GM21723 (cell line): ENCODE measurements at regions not wholly inside any gene's neighbourhood (a gene's known extent, or its start where the extent isn't known, plus 50 kb on each side); places are given as distances from the start of the nearest gene placed in this dataset.

Experiments
- ATAC-seq: cut with Tn5 transposase; IDR thresholded peaks from one replicate; pipeline ENCODE4 v1.9.1; 2021; ENCODE audit warnings: mild to moderate bottlenecking, moderate library complexity; ENCODE audit not compliant: unreplicated experiment

DNA sequence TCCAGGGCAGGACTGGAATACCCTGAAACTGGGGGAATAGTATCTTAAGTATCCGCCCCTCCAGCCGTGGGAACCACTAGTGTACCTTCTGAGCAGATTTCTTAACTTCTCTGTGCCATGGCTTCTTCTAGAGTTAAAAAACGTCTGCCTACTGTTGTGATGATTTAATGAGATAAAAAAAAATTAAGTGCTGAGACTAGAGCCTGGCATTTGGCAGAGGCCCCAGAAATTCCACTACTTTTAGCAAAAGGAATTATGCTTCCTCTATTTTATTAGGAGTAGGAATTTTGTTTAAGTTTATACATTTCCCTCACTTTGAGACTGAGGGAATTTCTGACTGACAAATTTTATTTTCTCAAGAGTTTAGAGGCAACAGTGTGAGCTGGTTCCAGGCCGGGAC, 371.2 kb upstream of the B3GAT1 start:
- no peak for ATAC-seq

DNA sequence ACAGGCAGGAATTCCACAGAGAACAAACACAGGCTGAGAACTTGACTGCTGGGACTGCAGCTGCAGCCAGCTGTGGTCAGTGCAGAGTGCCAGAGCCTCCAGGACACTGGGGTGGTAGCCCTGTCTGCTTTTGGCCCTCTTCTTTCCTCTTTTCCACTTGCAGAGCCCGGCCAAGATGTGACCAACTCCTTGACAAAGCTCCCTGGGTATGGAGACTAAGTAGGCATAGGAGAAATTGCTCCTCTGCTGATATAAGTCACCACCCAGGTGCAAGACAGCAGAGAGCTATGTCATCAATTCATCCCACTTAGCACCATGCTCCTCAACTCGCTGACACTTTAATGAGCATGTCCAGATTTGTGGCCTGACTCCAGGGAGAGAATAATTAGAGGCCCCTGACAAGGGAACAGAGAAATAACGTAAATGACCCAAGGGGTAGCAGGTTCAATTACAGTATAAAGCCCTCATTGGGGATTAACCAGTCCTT, 369.4 kb upstream of the B3GAT1 start:
- ATAC-seq = no peak

DNA sequence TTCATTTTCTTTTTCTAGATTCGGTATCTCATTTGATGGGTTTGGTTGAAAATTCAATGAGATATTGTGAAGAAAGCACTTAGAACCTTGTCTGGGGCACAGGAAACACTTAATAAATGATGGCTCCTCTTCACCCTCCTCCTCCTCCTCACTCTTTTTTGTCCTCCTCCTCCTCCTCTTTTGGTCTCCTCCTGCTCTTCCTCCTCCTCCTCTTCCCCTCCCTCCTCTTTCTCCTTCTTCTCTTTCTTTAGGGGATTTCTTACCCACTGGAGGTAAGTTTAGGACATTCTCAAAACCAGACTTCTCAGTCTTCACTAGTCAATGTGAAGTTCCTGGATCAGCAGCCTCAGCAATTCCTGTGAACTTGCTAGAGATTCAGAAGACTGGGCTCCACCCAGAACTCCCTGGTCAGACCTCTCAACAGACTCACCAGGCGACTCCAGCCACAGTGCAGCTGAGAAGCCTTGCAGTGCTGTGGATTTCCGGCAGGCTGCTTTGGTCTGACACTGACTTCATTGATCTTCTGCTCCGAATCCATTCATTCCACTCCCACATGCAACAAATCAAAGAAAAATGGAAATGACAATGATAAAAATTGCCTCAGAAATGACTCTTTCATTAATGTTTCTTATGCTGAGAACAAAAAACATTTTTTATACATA, 368.6 kb upstream of the B3GAT1 start:
- no peak for ATAC-seq

DNA sequence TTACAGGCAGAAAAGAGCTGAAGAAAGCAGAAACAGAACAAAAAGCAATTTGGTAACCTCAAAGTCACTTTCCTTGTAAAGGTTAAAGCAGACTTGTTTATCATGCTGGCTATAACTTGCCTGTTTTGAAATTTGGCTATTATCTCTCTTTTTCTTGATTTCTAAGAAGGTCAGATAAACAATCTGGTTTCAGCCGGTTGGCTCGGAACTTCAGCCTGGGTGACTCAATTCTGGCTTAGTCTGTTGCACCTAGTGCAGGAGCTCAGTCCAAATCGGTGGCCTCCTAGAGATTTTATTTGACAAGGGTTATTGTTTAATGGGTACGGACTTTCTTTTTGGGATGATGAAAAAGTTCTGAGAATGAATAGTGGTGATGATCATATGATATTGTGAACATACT, 367.1 kb upstream of the B3GAT1 start:
- no peak for ATAC-seq

DNA sequence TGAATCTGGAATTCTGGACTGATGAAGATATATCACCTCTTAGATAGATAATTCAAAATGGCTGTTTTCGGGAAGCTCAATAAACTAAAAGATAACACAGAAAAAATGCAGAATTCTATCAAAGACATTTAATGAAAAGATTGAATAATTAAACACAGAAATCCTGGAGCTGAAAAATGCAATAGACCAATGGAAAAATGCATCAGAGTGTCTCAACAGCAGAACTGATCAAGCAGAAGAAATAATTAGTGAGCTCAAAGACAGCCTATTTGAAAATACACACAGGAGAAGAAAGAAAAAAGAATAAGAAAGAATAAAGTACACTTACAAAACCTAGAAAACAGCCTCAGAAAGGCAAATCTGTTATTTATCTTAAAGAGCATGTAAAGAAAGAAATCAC, 356.4 kb upstream of the B3GAT1 start:
- ATAC-seq = no peak

DNA sequence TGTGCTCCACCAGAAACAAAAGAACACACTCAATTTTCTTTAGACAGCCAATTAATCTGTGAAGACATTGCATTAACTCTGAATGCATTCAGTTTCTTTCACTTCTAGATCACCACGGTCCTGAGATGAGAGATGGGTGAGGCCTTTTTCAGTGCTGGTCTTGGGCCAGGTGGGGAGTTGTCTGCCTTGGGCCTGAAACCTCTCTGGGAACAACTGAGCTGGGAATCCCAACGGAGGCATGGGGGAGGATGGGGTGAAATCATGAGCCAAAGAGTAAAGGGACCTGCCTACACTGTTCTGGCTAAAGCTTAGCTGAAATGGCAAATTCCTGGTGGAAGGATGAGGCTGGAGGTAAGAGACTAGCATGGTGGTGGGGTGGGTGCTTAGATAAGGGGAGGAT, 353.5 kb upstream of the B3GAT1 start:
- no peak for ATAC-seq

DNA sequence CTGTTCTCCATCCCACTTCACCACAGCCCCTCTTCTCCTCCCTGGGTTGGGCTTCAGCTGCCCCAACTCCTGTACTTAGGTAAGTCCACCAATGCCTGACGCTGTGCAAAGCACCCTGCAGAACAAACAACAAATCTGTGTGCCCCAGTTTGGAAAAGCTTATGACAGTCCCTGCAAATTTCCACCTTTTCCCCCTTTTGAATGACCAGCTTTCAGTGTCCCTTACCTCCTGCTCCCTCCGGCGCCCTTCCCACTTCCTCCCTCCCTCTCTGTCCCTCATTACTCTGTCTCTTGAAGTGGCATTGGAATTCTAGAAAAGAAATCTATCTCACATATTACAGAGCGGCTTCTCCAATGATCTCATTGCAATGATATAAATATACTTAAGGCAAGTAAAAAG, 352.9 kb upstream of the B3GAT1 start:
- no peak for ATAC-seq

DNA sequence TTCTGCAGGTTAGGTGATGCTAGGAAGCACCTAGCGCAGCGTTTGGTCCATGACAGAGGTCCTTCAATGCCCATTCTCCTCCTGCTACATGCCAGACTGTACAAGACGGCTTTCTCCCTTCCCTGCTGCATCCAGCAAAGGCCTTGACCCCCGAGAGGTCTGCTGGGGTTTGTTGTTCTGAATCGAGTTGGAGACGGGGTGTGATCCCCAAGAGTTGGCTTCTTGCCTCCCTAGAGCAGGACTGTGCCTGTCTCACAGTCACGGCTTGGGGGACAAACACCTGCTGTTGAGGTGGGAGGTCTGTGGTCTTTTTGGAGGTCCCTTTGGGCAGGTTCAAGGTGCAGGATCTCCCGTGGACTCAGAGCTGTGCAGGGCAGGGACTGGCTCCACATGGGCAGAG, 352.3 kb upstream of the B3GAT1 start:
- ATAC-seq = no peak

DNA sequence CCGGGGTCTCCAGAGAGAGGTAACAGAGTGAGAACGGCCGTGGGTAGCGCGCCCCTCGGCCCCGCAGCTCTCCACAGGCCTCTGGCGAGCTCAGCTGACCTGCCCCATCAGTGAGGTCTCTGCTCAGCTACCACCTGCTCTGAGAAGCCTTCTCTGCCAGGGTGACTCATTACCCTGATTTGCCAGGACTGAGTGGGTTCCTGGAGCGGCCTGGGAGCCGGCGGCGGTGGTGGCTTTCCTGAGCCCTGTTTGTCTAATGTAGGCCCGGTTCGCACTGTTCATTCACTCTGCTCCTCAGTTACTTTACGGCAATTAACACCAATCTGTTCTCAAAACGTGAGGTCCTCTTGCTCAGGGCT, 351.0 kb upstream of the B3GAT1 start:
- no peak for ATAC-seq

DNA sequence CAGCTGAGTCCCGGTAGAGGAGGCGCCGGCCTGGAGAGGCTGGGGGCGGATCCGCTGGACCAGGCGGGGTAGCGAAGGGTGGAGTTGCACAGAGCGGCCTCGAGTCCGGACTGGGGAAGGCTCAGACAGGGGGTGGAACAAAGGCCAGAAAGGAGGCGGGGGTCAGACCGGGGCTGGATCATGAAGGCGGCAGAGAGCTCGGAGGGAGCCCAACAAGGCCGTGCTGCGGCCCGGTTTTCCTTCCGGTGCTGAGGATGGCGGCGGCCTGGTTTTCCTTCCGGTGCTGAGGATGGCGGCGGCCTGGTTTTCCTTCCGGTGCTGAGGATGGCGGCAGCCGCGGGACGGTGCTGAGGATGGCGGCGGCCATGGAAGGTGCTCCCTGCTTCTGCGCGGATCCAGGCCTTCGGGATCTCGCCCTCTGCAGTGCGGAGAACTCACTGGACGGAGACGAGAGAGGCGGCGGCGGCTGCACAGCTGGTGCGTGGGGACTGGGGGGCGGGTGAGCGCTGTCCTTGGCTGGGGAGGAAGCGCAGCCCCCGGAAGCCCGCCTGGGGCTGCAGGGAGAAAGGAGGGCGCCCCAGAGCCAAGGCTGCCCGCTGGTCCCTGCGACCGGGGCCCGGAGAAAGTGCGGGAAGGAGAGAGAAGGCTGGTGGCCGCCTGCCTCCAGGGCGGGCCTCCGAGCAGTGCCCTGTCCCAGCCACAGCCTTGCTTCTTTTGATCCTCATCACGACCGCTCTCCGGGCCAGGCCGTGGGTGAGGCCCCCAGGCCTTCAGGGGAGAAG, 350.4 kb upstream of the B3GAT1 start:
- ATAC-seq = no peak

DNA sequence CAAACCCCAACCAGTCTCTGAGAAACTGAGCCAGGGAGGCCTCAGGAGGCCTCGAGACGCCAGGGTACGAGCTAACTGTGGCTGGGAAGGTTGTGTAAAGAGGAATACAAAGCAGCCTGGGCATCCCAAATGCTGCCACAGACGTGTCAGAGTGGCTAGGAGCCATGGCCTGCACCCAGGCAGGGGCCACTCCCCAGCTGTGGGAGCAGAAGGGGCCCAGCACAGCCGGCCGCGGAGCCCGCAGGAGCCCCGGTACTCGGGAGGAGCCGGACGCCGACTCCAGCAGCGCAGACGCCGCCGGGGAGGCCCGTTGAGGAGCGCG, 349.8 kb upstream of the B3GAT1 start:
- ATAC-seq = no peak

DNA sequence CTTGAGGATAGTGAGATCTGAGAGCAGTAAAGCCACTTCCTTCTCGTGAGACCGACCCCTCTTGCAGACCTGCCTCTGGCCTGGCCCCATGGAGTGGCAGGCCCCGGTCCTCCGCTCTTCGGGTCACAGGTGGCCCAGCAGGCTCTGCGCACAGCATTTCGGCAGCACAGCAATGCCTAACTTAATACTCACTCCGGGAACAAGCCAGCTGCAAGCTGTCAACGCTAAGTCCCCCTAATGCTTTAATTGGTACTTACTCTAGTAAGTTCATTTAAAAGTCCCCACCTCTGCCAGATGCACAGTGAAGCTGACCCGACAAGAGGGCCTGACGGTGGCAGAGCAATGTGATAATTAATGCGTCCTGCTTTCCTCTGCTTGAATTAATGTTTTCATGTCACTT, 349.3 kb upstream of the B3GAT1 start:
- no peak for ATAC-seq

DNA sequence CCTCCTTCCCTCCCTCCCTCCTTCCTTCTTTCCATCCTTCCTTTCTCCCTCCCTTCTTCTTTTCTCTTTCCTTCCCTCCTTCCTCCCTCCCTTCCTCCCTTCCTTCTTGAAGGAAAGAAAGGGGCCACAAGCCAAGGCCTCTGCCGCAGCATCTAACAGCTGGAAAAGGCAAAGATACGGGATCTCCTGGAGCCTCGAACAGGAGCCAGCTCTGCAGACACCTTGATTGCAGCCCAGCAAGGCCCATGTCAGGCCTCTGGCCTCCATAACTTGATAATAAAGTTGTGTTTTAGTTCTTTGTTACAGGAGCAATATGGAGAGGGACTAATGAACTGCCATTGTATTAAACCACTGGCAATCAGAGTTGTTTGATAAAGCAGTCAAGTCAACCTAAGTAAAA, 348.9 kb upstream of the B3GAT1 start:
- ATAC-seq = no peak

DNA sequence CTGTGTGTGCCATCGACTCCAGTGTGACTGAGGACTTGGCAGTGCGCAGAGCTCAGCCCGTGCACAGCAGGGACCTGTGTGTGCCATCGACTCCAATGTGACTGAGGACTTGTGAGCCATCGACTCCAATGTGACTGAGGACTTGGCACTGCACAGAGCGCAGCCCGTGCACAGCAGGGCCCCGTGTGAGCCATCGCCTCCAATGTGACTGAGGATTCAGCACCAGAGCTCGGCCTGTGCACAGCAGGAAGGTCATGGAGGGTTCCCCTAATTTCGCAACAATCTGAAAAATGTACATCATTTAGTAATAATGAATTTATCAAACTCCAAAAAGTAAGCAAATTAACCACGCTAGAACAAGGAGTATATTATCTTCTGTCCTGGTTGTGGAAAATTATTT, 348.3 kb upstream of the B3GAT1 start:
- no peak for ATAC-seq

DNA sequence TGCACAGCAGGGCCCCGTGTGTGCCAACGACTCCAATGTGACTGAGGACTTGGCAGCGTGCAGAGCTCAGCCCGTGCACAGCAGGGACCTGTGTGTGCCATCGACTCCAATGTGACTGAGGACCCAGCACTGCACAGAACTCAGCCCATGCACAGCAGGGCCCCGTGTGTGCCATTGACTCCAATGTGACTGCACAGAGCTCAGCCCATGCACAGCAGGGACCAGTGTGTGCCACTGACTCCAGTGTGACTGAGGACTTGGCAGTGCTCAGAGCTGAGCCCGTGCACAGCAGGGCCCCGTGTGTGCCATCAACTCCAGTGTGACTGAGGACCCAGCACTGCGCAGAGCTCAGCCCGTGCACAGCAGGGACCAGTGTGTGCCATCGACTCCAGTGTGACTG, 347.8 kb upstream of the B3GAT1 start:
- no peak for ATAC-seq

DNA sequence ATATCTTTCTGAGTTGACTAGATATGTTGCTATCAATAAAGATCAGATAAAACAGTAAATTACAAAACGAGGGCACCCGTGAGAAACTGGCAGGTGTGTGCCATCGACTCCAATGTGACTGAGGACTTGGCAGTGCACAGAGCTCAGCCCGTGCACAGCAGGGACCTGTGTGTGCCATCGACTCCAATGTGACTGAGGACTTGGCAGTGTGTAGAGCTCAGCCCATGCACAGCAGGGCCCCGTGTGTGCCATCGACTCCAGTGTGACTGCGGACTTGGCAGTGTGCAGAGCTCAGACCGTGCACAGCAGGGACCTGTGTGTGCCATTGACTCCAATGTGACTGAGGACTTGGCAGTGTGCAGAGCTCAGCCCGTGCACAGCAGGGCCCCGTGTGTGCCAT, 347.2 kb upstream of the B3GAT1 start:
- ATAC-seq = no peak

DNA sequence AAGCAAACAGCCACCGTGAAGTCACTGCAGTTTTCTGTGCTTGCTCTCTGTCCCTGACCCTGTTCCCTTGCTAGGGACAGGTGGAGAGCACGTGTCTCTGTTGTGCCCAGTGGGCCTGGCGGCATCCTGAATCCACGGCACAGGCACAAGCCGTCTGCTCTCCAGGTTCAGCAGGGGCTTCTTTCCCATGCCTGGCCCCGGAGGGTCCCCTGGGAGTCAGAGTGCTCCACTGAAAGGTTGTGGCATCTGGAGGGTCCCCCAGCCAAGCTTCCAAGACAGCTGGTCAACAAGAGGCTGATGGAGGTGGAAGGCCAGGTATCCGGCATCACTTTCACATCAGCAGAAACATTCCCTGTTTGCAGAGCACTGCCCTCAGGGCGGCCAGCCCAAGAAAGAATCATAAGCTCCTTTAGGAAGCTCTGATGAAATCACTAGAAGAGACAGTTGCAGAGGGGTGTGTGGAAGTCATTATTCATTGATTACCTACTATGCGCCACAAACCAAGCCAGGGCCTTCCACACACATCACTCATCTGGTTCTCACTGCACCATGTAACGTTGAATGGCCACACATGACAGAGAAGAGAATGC, 346.4 kb upstream of the B3GAT1 start:
- no peak for ATAC-seq

DNA sequence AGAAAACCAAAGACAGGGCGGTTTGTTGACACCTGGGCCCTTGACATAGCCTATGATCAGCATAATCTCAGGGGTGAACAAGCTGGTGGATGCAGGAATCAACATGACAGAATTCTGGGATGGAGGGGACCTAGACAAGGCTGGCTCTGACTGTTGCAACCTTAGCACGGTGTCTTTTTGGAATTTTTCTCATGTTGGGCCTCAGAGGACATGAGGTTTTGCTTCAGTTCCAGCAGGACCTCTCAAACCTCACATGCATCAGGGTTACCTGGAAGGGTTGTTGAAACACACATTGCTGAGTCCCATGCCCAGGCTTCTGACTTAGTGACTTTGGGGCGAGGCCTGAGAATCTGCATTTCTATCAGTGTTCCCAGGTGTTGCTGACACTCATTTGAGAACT, 345.6 kb upstream of the B3GAT1 start:
- no peak for ATAC-seq

DNA sequence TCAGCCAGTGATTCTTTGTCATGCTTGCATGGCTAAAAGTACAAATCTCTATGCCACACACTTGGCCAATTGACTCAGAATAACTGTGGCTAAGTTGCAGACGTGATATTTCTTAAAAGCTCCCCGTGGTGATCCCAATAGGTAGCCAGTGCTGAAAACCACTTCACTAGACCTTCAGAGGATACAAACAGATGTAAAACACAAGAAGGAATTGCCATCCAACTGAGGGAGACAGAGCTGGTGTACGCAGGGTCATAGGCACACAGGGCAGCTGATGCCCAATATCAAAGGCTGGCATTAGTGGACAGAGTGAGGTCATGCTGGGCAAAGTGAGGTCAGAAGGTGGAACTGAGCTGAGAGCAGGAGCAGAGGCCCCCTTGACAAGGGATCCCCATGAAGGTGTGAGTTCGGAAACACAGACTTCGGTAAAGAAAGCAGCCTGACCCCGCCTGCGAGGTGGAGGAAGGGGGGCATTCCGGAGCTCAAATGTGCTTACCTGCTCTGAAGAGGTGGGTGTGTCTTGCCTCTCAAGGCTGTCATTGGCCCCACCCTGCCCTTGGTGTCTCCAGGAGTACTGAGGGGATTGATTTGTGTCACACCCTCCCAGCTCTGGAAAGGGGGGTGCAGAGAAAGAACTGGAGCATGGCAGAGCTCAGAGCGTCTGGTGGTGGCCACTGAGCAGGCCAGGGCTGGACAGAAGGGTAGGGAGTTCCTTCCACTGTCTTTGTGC, 344.9 kb upstream of the B3GAT1 start:
- no peak for ATAC-seq

DNA sequence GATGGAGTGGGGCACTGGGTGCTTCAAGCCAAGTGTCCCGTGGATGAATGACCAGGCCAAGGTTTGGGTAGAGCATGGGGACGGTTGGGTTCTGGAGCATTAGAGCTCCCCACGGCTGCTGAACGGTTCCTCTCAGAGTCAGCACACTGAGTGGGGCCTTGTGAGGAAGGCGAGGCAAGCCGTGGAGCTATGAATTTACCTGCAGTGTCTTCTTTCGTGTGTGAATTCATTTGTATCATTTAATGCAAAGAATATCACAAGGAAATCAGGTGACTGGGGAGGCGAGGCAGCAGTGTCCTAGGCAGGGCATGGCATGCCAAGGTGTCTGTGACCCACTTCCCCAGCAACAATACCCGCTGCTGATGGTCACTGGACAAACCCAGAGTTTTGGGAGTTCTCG, 343.5 kb upstream of the B3GAT1 start:
- ATAC-seq = no peak

DNA sequence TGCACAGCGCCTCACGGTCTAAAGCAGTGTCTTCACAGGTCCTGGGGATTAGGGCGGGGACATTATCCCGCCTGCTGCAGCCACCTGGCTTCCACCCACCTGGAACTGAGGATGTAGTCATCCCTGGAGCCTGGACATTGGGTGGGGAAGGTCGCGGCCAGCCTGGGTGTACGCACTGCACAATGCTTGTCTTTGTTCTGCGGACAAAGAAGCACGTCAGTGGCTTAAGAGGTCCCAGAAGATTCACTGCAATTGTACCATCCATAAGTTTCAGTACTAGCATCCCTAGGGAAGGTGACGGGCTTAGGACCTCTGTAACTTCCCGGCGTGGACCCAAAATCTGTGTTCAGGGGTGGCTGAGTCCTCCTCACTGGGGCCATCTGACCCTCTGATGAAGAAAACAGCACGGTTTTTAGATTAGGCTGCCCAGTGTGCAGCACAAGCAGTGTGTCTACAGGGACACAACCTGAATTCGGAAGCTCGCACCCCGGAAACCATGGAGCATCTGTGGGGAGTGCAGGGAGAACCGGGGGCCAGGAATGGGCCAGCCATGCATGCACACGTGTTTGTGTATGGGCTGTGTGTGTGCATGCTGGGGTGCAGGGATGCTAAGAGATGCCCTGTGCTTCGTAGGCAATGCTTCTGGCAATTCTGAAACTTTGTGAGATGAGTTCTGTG, 342.6 kb upstream of the B3GAT1 start:
- no peak for ATAC-seq
